GM23338 (cell line): ENCODE measurements at regions not wholly inside any gene's neighbourhood (a gene's known extent, or its start where the extent isn't known, plus 50 kb on each side); places are given as distances from the start of the nearest gene placed in this dataset.

Experiments used
- ATAC-seq: fragments of 200-7000 bp; cut with Tn5 transposase; 3 replicates; pipeline ENCODE4 v1.9.1; 2020
- DNase-seq: peaks from one replicate; pipeline ENCODE4 v3.0.0-alpha.2; 2015; ENCODE audit warnings: low spot score
- H2AFZ ChIP-seq: fragments of 200-600 bp; sonication (generic); 2 replicates; pipeline ENCODE4 v1.8.0; 2016; ENCODE audit warnings: antibody characterized with exemption, mild to moderate bottlenecking, moderate library complexity
- H3F3A ChIP-seq: fragments of 200-600 bp; sonication (generic); replicated peaks from 2 replicates; pipeline ENCODE4 v1.8.0; 2017; ENCODE audit warnings: antibody characterized with exemption, mixed run types, low read depth
- H3K27ac ChIP-seq: fragments of 200-600 bp; sonication (generic); 2 replicates; pipeline ENCODE4 v1.6.1; 2016; ENCODE audit warnings: low read depth
- H3K27me3 ChIP-seq: fragments of 200-600 bp; sonication (generic); 2 replicates; pipeline ENCODE4 v1.8.0; 2016; ENCODE audit warnings: mild to moderate bottlenecking, mixed run types, moderate library complexity; ENCODE audit not compliant: insufficient read depth
- H3K36me3 ChIP-seq: fragments of 200-600 bp; sonication (generic); 2 replicates; pipeline ENCODE4 v1.8.0; 2016; ENCODE audit warnings: mild to moderate bottlenecking; ENCODE audit not compliant: insufficient read depth
- H3K4me1 ChIP-seq: fragments of 200-600 bp; sonication (generic); 2 replicates; pipeline ENCODE4 v1.8.0; 2016; ENCODE audit warnings: mild to moderate bottlenecking, moderate library complexity; ENCODE audit not compliant: insufficient read depth
- H3K4me2 ChIP-seq: fragments of 200-600 bp; sonication (generic); 2 replicates; pipeline ENCODE4 v1.7.1; 2017; ENCODE audit warnings: mixed run types
- H3K4me3 ChIP-seq: fragments of 200-600 bp; sonication (generic); 2 replicates; pipeline ENCODE4 v1.6.1; 2016; ENCODE audit warnings: mixed run types
- H3K79me2 ChIP-seq: fragments of 200-600 bp; sonication (generic); replicated peaks from 2 replicates; pipeline ENCODE4 v1.8.0; 2017; ENCODE audit warnings: mild to moderate bottlenecking; ENCODE audit not compliant: insufficient read depth
- H3K9me2 ChIP-seq: fragments of 200-600 bp; sonication (generic); 2 replicates; pipeline ENCODE4 v1.8.0; 2017; ENCODE audit not compliant: insufficient read depth
- H4K20me1 ChIP-seq: fragments of 200-600 bp; sonication (generic); replicated peaks from 2 replicates; pipeline ENCODE4 v1.8.0; 2017; ENCODE audit warnings: mild to moderate bottlenecking; ENCODE audit not compliant: insufficient read depth
- H3K27ac Mint-ChIP-seq: 2 replicates; pipeline ENCODE4 v1.8.0; 2020; ENCODE audit warnings: inconsistent platforms, mild to moderate bottlenecking, moderate library complexity, mixed read lengths
- H3K27me3 Mint-ChIP-seq: 3 replicates; pipeline ENCODE4 v1.8.0; 2022; ENCODE audit warnings: low read depth, mild to moderate bottlenecking, moderate library complexity, mixed read lengths, inconsistent platforms; ENCODE audit not compliant: insufficient read depth, poor library complexity
- H3K36me3 Mint-ChIP-seq: 3 replicates; pipeline ENCODE4 v1.8.0; 2021; ENCODE audit warnings: low read depth, mild to moderate bottlenecking, inconsistent platforms, moderate library complexity, mixed read lengths
- H3K4me1 Mint-ChIP-seq: 3 replicates; pipeline ENCODE4 v1.8.0; 2020; ENCODE audit warnings: mild to moderate bottlenecking, inconsistent platforms, mixed read lengths
- H3K4me3 Mint-ChIP-seq: 3 replicates; pipeline ENCODE4 v1.8.0; 2021; ENCODE audit warnings: moderate library complexity, mild to moderate bottlenecking, inconsistent platforms, mixed read lengths
- H3K9me3 Mint-ChIP-seq: 3 replicates; pipeline ENCODE4 v1.8.0; 2020; ENCODE audit warnings: moderate library complexity, mild to moderate bottlenecking, inconsistent platforms, mixed read lengths
- CTCF ChIP-seq, 2 experiments: fragments of 200-600 bp in 1 of 2; sonication (generic) in 1 of 2; conservative IDR thresholded peaks; 2 replicates each; pipeline versions ENCODE4 v1.5.1 to v1.6.1; 2016 to 2017; ENCODE audit warnings: antibody characterized with exemption in 2 of 2, low read depth in 2 of 2, mild to moderate bottlenecking in 2 of 2, moderate library complexity in 1 of 2
- EZH2 ChIP-seq: fragments of 200-600 bp; sonication (generic); IDR thresholded peaks from one replicate; pipeline ENCODE4 v1.8.0; 2017; ENCODE audit warnings: antibody characterized with exemption, mild to moderate bottlenecking, low read depth; ENCODE audit not compliant: unreplicated experiment
- EZH2phosphoT487 ChIP-seq: fragments of 200-600 bp; sonication (generic); IDR thresholded peaks from one replicate; pipeline ENCODE4 v1.8.1; 2018; ENCODE audit warnings: antibody characterized with exemption; ENCODE audit not compliant: unreplicated experiment
- NANOG ChIP-seq: IDR thresholded peaks from 2 replicates; pipeline ENCODE4 v1.6.1; 2016; ENCODE audit warnings: antibody characterized with exemption, borderline replicate concordance
- STAT1 ChIP-seq: IDR thresholded peaks from one replicate; pipeline ENCODE4 v1.6.1; 2016; ENCODE audit warnings: antibody characterized with exemption; ENCODE audit not compliant: unreplicated experiment
- ZNF114 ChIP-seq: fragments of 250-450 bp; sonication (Bioruptor Pico); IDR thresholded peaks from 2 replicates; pipeline ENCODE4 v1.5.0; 2020; ENCODE audit warnings: mild to moderate bottlenecking, moderate library complexity
- ZNF331 ChIP-seq: fragments of 250-450 bp; sonication (Bioruptor Pico); IDR thresholded peaks from 2 replicates; pipeline ENCODE4 v1.5.0; 2020; ENCODE audit warnings: low read depth, mild to moderate bottlenecking, moderate library complexity
- TF ChIP-seq, protein P1 (sequence below): IDR thresholded peaks from 2 replicates; pipeline ENCODE4 v1.6.1; 2016; ENCODE audit warnings: antibody characterized with exemption
- TF ChIP-seq, protein P2 (sequence below): fragments of 250-450 bp; sonication (Bioruptor Pico); IDR thresholded peaks from 2 replicates; pipeline ENCODE4 v1.5.0; 2020; ENCODE audit warnings: mild to moderate bottlenecking, moderate library complexity
- TF ChIP-seq, protein P3 (sequence below): IDR thresholded peaks from one replicate; pipeline ENCODE4 v1.6.1; 2018; ENCODE audit warnings: antibody characterized with exemption; ENCODE audit not compliant: unreplicated experiment

DNA sequence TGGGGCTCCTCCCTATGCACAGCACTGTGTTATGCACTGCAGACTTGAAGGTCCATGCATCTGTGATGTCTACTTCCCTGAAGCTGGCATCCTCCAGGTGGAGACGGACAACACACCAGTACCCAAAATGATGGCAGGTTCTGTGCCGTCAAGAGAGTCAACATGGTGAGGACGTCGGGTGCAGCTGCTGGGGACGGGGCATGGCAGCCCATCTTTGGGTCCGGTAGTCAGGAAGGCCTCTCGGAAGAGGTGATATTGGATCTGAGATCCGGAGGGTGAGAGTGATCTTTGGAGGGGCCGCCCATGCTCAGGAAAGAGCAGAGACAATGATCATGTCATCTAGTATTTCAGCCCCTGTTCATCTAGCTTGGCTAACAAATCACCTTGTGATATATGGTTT, 104.1 kb downstream of the RIPK4 start (continued):
- TF ChIP-seq, protein P1, sequence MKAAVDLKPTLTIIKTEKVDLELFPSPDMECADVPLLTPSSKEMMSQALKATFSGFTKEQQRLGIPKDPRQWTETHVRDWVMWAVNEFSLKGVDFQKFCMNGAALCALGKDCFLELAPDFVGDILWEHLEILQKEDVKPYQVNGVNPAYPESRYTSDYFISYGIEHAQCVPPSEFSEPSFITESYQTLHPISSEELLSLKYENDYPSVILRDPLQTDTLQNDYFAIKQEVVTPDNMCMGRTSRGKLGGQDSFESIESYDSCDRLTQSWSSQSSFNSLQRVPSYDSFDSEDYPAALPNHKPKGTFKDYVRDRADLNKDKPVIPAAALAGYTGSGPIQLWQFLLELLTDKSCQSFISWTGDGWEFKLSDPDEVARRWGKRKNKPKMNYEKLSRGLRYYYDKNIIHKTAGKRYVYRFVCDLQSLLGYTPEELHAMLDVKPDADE: no peak
- no peak for TF ChIP-seq STAT1
- TF ChIP-seq NANOG: no peak
- TF ChIP-seq CTCF (conservative IDR thresholded peaks at IDR 0.05; ENCODE audit: low read depth in 2 of 2): no peak
- TF ChIP-seq EZH2: no peak
- no peak for TF ChIP-seq ZNF331 (CRISPR knock-in tag)

GRCh38 chr21:41662161-41662560, 104.7 kb downstream of the RIPK4 start:
- H3K27ac ChIP-seq: no peak overlapping the region
- ATAC-seq (no peak), DNase-seq (no peak)
- no peaks in the 10 kb centered on the region for H3K36me3 Mint-ChIP-seq
- H2AFZ ChIP-seq: no peak overlapping the region
- no peaks in the 10 kb centered on the region for H3K9me3 Mint-ChIP-seq
- no peak overlapping the region for H3K4me3 ChIP-seq
- 0 out of 2 replicates have a peak, but pooled peaks cover 2% of the 10 kb centered on the region for H3F3A ChIP-seq
- H3K4me2 ChIP-seq: no peak overlapping the region
- peaks cover 8% of the 10 kb centered on the region for H3K4me1 ChIP-seq
- H3K79me2 ChIP-seq: no peaks in the 10 kb centered on the region
- H3K4me1 Mint-ChIP-seq: peaks cover 14% of the 10 kb centered on the region; the same call in 2 of the 3 replicates
- H3K9me2 ChIP-seq: no peaks in the 10 kb centered on the region
- no peak overlapping the region for H3K4me3 Mint-ChIP-seq
- no peak overlapping the region for H3K27ac Mint-ChIP-seq
- no peaks in the 10 kb centered on the region for H3K36me3 ChIP-seq
- H4K20me1 ChIP-seq: no peaks in the 10 kb centered on the region
- H3K27me3 ChIP-seq: no peaks in the 10 kb centered on the region
- H3K27me3 Mint-ChIP-seq: peaks cover 3% of the 10 kb centered on the region
- TF ChIP-seq EZH2phosphoT487 (no peak), NANOG (no peak), CTCF (conservative IDR thresholded peaks at IDR 0.05; ENCODE audit: low read depth in 2 of 2) (no peak), ZNF114 (CRISPR knock-in tag) (no peak), ZNF331 (CRISPR knock-in tag) (no peak)
- TF ChIP-seq, protein P2, sequence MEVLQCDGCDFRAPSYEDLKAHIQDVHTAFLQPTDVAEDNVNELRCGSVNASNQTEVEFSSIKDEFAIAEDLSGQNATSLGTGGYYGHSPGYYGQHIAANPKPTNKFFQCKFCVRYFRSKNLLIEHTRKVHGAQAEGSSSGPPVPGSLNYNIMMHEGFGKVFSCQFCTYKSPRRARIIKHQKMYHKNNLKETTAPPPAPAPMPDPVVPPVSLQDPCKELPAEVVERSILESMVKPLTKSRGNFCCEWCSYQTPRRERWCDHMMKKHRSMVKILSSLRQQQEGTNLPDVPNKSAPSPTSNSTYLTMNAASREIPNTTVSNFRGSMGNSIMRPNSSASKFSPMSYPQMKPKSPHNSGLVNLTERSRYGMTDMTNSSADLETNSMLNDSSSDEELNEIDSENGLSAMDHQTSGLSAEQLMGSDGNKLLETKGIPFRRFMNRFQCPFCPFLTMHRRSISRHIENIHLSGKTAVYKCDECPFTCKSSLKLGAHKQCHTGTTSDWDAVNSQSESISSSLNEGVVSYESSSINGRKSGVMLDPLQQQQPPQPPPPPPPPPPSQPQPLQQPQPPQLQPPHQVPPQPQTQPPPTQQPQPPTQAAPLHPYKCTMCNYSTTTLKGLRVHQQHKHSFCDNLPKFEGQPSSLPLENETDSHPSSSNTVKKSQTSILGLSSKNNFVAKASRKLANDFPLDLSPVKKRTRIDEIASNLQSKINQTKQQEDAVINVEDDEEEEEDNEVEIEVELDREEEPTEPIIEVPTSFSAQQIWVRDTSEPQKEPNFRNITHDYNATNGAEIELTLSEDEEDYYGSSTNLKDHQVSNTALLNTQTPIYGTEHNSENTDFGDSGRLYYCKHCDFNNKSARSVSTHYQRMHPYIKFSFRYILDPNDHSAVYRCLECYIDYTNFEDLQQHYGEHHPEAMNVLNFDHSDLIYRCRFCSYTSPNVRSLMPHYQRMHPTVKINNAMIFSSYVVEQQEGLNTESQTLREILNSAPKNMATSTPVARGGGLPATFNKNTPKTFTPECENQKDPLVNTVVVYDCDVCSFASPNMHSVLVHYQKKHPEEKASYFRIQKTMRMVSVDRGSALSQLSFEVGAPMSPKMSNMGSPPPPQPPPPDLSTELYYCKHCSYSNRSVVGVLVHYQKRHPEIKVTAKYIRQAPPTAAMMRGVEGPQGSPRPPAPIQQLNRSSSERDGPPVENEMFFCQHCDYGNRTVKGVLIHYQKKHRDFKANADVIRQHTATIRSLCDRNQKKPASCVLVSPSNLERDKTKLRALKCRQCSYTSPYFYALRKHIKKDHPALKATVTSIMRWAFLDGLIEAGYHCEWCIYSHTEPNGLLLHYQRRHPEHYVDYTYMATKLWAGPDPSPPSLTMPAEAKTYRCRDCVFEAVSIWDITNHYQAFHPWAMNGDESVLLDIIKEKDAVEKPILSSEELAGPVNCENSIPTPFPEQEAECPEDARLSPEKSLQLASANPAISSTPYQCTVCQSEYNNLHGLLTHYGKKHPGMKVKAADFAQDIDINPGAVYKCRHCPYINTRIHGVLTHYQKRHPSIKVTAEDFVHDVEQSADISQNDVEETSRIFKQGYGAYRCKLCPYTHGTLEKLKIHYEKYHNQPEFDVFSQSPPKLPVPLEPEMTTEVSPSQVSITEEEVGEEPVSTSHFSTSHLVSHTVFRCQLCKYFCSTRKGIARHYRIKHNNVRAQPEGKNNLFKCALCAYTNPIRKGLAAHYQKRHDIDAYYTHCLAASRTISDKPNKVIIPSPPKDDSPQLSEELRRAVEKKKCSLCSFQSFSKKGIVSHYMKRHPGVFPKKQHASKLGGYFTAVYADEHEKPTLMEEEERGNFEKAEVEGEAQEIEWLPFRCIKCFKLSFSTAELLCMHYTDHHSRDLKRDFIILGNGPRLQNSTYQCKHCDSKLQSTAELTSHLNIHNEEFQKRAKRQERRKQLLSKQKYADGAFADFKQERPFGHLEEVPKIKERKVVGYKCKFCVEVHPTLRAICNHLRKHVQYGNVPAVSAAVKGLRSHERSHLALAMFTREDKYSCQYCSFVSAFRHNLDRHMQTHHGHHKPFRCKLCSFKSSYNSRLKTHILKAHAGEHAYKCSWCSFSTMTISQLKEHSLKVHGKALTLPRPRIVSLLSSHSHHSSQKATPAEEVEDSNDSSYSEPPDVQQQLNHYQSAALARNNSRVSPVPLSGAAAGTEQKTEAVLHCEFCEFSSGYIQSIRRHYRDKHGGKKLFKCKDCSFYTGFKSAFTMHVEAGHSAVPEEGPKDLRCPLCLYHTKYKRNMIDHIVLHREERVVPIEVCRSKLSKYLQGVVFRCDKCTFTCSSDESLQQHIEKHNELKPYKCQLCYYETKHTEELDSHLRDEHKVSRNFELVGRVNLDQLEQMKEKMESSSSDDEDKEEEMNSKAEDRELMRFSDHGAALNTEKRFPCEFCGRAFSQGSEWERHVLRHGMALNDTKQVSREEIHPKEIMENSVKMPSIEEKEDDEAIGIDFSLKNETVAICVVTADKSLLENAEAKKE (CRISPR knock-in tag): no peak
- TF ChIP-seq, protein P3, sequence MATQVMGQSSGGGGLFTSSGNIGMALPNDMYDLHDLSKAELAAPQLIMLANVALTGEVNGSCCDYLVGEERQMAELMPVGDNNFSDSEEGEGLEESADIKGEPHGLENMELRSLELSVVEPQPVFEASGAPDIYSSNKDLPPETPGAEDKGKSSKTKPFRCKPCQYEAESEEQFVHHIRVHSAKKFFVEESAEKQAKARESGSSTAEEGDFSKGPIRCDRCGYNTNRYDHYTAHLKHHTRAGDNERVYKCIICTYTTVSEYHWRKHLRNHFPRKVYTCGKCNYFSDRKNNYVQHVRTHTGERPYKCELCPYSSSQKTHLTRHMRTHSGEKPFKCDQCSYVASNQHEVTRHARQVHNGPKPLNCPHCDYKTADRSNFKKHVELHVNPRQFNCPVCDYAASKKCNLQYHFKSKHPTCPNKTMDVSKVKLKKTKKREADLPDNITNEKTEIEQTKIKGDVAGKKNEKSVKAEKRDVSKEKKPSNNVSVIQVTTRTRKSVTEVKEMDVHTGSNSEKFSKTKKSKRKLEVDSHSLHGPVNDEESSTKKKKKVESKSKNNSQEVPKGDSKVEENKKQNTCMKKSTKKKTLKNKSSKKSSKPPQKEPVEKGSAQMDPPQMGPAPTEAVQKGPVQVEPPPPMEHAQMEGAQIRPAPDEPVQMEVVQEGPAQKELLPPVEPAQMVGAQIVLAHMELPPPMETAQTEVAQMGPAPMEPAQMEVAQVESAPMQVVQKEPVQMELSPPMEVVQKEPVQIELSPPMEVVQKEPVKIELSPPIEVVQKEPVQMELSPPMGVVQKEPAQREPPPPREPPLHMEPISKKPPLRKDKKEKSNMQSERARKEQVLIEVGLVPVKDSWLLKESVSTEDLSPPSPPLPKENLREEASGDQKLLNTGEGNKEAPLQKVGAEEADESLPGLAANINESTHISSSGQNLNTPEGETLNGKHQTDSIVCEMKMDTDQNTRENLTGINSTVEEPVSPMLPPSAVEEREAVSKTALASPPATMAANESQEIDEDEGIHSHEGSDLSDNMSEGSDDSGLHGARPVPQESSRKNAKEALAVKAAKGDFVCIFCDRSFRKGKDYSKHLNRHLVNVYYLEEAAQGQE: no peak
